ENCODE measurements at regions not wholly inside any gene's neighbourhood (a gene's known extent, or its start where the extent isn't known, plus 50 kb on each side); places are given as distances from the start of the nearest gene placed in this dataset.

DNA sequence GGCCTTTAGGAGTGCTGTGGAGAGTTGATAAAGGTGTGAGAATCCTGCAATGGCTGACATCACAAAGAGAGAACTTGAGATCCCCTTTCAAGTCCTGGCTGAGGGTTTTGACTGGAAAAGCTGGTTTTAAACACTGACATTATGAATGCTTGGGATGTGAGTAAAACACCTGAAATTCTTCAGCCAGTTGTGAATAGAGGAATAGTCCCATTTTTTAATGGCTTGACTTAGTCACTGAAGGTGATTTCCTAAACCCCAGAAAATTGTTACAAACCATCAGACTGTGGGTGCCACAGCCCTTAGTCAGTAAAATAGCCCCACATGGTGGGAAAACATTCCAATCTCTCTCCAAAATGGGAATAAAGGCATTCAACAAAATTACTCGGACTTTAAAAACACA lies 107.7 kb upstream of the LMO4 start:
- TF ChIP-seq, protein P1, sequence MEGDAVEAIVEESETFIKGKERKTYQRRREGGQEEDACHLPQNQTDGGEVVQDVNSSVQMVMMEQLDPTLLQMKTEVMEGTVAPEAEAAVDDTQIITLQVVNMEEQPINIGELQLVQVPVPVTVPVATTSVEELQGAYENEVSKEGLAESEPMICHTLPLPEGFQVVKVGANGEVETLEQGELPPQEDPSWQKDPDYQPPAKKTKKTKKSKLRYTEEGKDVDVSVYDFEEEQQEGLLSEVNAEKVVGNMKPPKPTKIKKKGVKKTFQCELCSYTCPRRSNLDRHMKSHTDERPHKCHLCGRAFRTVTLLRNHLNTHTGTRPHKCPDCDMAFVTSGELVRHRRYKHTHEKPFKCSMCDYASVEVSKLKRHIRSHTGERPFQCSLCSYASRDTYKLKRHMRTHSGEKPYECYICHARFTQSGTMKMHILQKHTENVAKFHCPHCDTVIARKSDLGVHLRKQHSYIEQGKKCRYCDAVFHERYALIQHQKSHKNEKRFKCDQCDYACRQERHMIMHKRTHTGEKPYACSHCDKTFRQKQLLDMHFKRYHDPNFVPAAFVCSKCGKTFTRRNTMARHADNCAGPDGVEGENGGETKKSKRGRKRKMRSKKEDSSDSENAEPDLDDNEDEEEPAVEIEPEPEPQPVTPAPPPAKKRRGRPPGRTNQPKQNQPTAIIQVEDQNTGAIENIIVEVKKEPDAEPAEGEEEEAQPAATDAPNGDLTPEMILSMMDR (IDR thresholded peaks at IDR 0.05) = no peak
- no peak for TF ChIP-seq EP300 (IDR thresholded peaks at IDR 0.05)
